DND-41 (cell line): ENCODE measurements at regions not wholly inside any gene's neighbourhood (a gene's known extent, or its start where the extent isn't known, plus 50 kb on each side); places are given as distances from the start of the nearest gene placed in this dataset.

Experiments
- ATAC-seq: fragments of 200-7000 bp; cut with Tn5 transposase; 3 replicates; pipeline ENCODE4 v1.9.1; 2021; ENCODE audit warnings: low read depth; ENCODE audit not compliant: insufficient read depth
- DNase-seq: peaks from one replicate; pipeline ENCODE4 v3.0.0-alpha.2; 2020
- H2AFZ ChIP-seq: 2 replicates; pipeline ENCODE4 v1.6.0; 2012; ENCODE audit warnings: low read depth, low read length
- H3K27ac ChIP-seq: 2 replicates; pipeline ENCODE4 v1.5.1; 2012; ENCODE audit warnings: low read length, inconsistent platforms
- H3K27me3 ChIP-seq: fragments of 200-600 bp; sonication (generic); 2 replicates; pipeline ENCODE4 v1.6.0; 2012; ENCODE audit warnings: low read length, mild to moderate bottlenecking, inconsistent platforms; ENCODE audit not compliant: insufficient read depth, poor library complexity
- H3K36me3 ChIP-seq: 2 replicates; pipeline ENCODE4 v1.5.1; 2012; ENCODE audit warnings: low read length, inconsistent platforms; ENCODE audit not compliant: insufficient read depth
- H3K4me1 ChIP-seq: 2 replicates; pipeline ENCODE4 v1.5.1; 2012; ENCODE audit warnings: mild to moderate bottlenecking, low read length; ENCODE audit not compliant: insufficient read depth
- H3K4me2 ChIP-seq: 2 replicates; pipeline ENCODE4 v1.6.0; 2012; ENCODE audit warnings: mild to moderate bottlenecking, moderate library complexity, low read length, inconsistent platforms; ENCODE audit not compliant: insufficient read depth
- H3K4me3 ChIP-seq, 2 experiments: fragments of 200-600 bp in 1 of 2; shearing (Covaris generic) in 1 of 2; 2 replicates each; pipeline ENCODE4 v1.5.1; 2012 to 2016; ENCODE audit warnings: inconsistent platforms in 2 of 2, low read length in 2 of 2, mild to moderate bottlenecking in 2 of 2, low read depth in 1 of 2, moderate library complexity in 1 of 2
- H3K79me2 ChIP-seq: 2 replicates; pipeline ENCODE4 v1.6.0; 2012; ENCODE audit warnings: low read length, inconsistent platforms; ENCODE audit not compliant: insufficient read depth
- H3K9ac ChIP-seq: 2 replicates; pipeline ENCODE4 v1.6.0; 2012; ENCODE audit warnings: low read depth, mild to moderate bottlenecking, inconsistent platforms, low read length, moderate library complexity
- H3K9me3 ChIP-seq: 2 replicates; pipeline ENCODE4 v1.5.1; 2012; ENCODE audit warnings: low read length, moderate library complexity, mild to moderate bottlenecking, inconsistent platforms; ENCODE audit not compliant: insufficient read depth, severe bottlenecking
- H4K20me1 ChIP-seq: 2 replicates; pipeline ENCODE4 v1.6.0; 2012; ENCODE audit warnings: low read length; ENCODE audit not compliant: insufficient read depth
- EZH2 ChIP-seq: IDR thresholded peaks from 3 replicates; pipeline ENCODE4 v1.6.1; 2012; ENCODE audit warnings: borderline replicate concordance, low read depth, mild to moderate bottlenecking, moderate library complexity, low read length, inconsistent platforms; ENCODE audit not compliant: severe bottlenecking
- TF ChIP-seq, protein P1 (sequence below): IDR thresholded peaks from 2 replicates; pipeline ENCODE4 v1.5.1; 2012; ENCODE audit warnings: borderline replicate concordance, low read length, moderate library complexity, mild to moderate bottlenecking; ENCODE audit not compliant: poor library complexity, severe bottlenecking; ENCODE audit errors: extremely low read depth

GRCh38 chr11:24068197-24068596, 428.7 kb upstream of the LUZP2 start:
- Histone ChIP-seq H3K79me2 (no peaks in the 10 kb centered on the region), H4K20me1 (no peaks in the 10 kb centered on the region), H3K36me3 (no peaks in the 10 kb centered on the region), H2AFZ (no peak overlapping the region), H3K9ac (no peak overlapping the region), H3K9me3 (no peaks in the 10 kb centered on the region), H3K4me2 (no peak overlapping the region), H3K4me3 (no peak overlapping the region), H3K27me3 (no peaks in the 10 kb centered on the region), H3K4me1 (no peaks in the 10 kb centered on the region), H3K27ac (no peak overlapping the region)
- TF ChIP-seq, protein P1, sequence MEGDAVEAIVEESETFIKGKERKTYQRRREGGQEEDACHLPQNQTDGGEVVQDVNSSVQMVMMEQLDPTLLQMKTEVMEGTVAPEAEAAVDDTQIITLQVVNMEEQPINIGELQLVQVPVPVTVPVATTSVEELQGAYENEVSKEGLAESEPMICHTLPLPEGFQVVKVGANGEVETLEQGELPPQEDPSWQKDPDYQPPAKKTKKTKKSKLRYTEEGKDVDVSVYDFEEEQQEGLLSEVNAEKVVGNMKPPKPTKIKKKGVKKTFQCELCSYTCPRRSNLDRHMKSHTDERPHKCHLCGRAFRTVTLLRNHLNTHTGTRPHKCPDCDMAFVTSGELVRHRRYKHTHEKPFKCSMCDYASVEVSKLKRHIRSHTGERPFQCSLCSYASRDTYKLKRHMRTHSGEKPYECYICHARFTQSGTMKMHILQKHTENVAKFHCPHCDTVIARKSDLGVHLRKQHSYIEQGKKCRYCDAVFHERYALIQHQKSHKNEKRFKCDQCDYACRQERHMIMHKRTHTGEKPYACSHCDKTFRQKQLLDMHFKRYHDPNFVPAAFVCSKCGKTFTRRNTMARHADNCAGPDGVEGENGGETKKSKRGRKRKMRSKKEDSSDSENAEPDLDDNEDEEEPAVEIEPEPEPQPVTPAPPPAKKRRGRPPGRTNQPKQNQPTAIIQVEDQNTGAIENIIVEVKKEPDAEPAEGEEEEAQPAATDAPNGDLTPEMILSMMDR, result no peak
- no peak for TF ChIP-seq EZH2
- ATAC-seq (no peak), DNase-seq (no peak)

GRCh38 chr11:24070435-24070834, 426.4 kb upstream of the LUZP2 start:
- Histone ChIP-seq H4K20me1 (no peaks in the 10 kb centered on the region), H3K4me2 (no peak overlapping the region), H3K4me3 (no peak overlapping the region), H3K27me3 (no peaks in the 10 kb centered on the region), H3K9ac (no peak overlapping the region), H3K27ac (no peak overlapping the region), H3K4me1 (no peaks in the 10 kb centered on the region), H2AFZ (no peak overlapping the region), H3K36me3 (no peaks in the 10 kb centered on the region), H3K79me2 (no peaks in the 10 kb centered on the region), H3K9me3 (no peaks in the 10 kb centered on the region)
- TF ChIP-seq EZH2, result no peak
- TF ChIP-seq, protein P1, result no peak
- ATAC-seq (no peak), DNase-seq (no peak)

GRCh38 chr11:24078018-24078417, 418.8 kb upstream of the LUZP2 start:
- no peak for ATAC-seq
- no peak for DNase-seq
- H3K27me3 ChIP-seq, result no peaks in the 10 kb centered on the region
- H3K36me3 ChIP-seq, result no peaks in the 10 kb centered on the region
- no peak overlapping the region for H3K4me3 ChIP-seq
- no peak overlapping the region for H3K9ac ChIP-seq
- H3K79me2 ChIP-seq, result no peaks in the 10 kb centered on the region
- no peak overlapping the region for H3K4me2 ChIP-seq
- H3K9me3 ChIP-seq, result no peaks in the 10 kb centered on the region
- no peaks in the 10 kb centered on the region for H3K4me1 ChIP-seq
- no peak overlapping the region for H3K27ac ChIP-seq
- TF ChIP-seq, protein P1, result no peak
- TF ChIP-seq EZH2, result no peak
- H4K20me1 ChIP-seq, result no peaks in the 10 kb centered on the region
- no peak overlapping the region for H2AFZ ChIP-seq

DNA sequence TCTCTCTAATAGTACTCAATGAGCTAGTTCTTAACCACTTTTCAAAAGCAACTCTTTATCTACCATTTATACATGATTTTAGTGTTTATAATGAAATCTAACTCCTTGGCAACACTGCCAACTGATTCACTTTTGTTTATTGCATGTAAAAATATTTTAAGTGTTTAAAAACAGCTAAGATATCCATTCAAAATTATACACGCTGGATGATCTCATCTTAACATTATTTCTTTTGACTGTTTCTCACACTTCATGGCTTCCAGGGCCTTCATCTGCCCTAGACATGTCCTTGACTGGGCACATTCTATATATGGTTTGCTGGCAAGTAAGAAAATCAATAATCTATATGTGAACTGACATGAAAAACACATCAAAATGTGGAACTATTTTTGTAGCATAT, 414.6 kb upstream of the LUZP2 start:
- no peak for ATAC-seq
- Histone ChIP-seq H4K20me1 (no peaks in the 10 kb centered on the region), H3K27me3 (no peaks in the 10 kb centered on the region), H3K36me3 (no peaks in the 10 kb centered on the region), H2AFZ (no peak overlapping the region), H3K4me2 (no peak overlapping the region), H3K4me3 (no peak overlapping the region), H3K27ac (no peak overlapping the region), H3K9ac (no peak overlapping the region), H3K9me3 (no peaks in the 10 kb centered on the region), H3K4me1 (no peaks in the 10 kb centered on the region), H3K79me2 (no peaks in the 10 kb centered on the region)
- no peak for DNase-seq
- TF ChIP-seq, protein P1, result no peak
- TF ChIP-seq EZH2, result no peak
